ENCODE measurements at regions not wholly inside any gene's neighbourhood (a gene's known extent, or its start where the extent isn't known, plus 50 kb on each side); places are given as distances from the start of the nearest gene placed in this dataset.
"Not testable (repeated sequence)": the region's sequence is repeated elsewhere in the genome, so short reads cannot be mapped to it uniquely, and the experiment has no call there.

DNA sequence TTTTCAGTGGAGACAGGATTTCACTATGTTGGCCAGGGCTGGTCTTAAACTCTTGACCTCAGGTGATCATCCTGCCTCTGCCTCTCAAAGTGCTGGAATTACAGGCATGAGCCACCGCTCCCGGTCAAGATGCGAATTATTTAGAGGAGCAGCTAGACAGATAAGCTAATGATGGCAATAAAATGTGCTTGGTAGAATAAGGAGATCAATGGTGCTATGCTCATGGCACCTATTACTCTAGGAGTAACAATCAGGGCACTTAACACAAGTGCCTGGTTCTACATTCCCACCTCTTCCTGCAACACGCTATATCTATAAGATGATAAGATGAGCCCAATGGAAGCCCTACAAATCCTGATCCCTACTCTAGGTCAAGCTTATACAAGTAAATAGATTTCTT lies 61.4 kb upstream of the LOC128125822 start:
- ATAC-seq = no peak
- TF ChIP-seq ZC3H10 (CRISPR knock-in tag; IDR thresholded peaks at IDR 0.05) (no peak), TCF4 (CRISPR knock-in tag; IDR thresholded peaks at IDR 0.05; ENCODE audit: borderline replicate concordance) (no peak), RARB (CRISPR knock-in tag; IDR thresholded peaks at IDR 0.05) (no peak), ISL1 (CRISPR knock-in tag; IDR thresholded peaks at IDR 0.05) (no peak), ZFP30 (CRISPR knock-in tag; IDR thresholded peaks at IDR 0.05) (no peak), PPARA (CRISPR knock-in tag; IDR thresholded peaks at IDR 0.05; ENCODE audit: borderline replicate concordance) (no peak), ZNF565 (CRISPR knock-in tag; conservative IDR thresholded peaks at IDR 0.05; ENCODE audit: low read depth) (no peak), ZNF70 (CRISPR knock-in tag; IDR thresholded peaks at IDR 0.05) (no peak), ZFP3 (CRISPR knock-in tag; IDR thresholded peaks at IDR 0.05) (no peak), CREB5 (CRISPR knock-in tag; IDR thresholded peaks at IDR 0.05; ENCODE audit: low read depth) (no peak), ESRRG (CRISPR knock-in tag; IDR thresholded peaks at IDR 0.05) (no peak), SNAI2 (CRISPR knock-in tag; IDR thresholded peaks at IDR 0.05) (no peak), ZNF8 (CRISPR knock-in tag; IDR thresholded peaks at IDR 0.05) (no peak), CSRNP3 (CRISPR knock-in tag; IDR thresholded peaks at IDR 0.05) (no peak), ARNTL (CRISPR knock-in tag; IDR thresholded peaks at IDR 0.05; ENCODE audit: borderline replicate concordance, low read depth) (no peak), TOX (CRISPR knock-in tag; IDR thresholded peaks at IDR 0.05; ENCODE audit: borderline replicate concordance) (no peak)
- TF ChIP-seq, protein P1, sequence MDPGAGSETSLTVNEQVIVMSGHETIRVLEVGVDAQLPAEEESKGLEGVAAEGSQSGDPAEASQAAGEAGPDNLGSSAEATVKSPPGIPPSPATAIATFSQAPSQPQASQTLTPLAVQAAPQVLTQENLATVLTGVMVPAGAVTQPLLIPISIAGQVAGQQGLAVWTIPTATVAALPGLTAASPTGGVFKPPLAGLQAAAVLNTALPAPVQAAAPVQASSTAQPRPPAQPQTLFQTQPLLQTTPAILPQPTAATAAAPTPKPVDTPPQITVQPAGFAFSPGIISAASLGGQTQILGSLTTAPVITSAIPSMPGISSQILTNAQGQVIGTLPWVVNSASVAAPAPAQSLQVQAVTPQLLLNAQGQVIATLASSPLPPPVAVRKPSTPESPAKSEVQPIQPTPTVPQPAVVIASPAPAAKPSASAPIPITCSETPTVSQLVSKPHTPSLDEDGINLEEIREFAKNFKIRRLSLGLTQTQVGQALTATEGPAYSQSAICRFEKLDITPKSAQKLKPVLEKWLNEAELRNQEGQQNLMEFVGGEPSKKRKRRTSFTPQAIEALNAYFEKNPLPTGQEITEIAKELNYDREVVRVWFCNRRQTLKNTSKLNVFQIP (CRISPR knock-in tag; IDR thresholded peaks at IDR 0.05; ENCODE audit: borderline replicate concordance, low read depth) = no peak
- TF ChIP-seq, protein P2, sequence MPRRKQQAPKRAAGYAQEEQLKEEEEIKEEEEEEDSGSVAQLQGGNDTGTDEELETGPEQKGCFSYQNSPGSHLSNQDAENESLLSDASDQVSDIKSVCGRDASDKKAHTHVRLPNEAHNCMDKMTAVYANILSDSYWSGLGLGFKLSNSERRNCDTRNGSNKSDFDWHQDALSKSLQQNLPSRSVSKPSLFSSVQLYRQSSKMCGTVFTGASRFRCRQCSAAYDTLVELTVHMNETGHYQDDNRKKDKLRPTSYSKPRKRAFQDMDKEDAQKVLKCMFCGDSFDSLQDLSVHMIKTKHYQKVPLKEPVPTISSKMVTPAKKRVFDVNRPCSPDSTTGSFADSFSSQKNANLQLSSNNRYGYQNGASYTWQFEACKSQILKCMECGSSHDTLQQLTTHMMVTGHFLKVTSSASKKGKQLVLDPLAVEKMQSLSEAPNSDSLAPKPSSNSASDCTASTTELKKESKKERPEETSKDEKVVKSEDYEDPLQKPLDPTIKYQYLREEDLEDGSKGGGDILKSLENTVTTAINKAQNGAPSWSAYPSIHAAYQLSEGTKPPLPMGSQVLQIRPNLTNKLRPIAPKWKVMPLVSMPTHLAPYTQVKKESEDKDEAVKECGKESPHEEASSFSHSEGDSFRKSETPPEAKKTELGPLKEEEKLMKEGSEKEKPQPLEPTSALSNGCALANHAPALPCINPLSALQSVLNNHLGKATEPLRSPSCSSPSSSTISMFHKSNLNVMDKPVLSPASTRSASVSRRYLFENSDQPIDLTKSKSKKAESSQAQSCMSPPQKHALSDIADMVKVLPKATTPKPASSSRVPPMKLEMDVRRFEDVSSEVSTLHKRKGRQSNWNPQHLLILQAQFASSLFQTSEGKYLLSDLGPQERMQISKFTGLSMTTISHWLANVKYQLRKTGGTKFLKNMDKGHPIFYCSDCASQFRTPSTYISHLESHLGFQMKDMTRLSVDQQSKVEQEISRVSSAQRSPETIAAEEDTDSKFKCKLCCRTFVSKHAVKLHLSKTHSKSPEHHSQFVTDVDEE (CRISPR knock-in tag; IDR thresholded peaks at IDR 0.05) = no peak
- TF ChIP-seq, protein P3, sequence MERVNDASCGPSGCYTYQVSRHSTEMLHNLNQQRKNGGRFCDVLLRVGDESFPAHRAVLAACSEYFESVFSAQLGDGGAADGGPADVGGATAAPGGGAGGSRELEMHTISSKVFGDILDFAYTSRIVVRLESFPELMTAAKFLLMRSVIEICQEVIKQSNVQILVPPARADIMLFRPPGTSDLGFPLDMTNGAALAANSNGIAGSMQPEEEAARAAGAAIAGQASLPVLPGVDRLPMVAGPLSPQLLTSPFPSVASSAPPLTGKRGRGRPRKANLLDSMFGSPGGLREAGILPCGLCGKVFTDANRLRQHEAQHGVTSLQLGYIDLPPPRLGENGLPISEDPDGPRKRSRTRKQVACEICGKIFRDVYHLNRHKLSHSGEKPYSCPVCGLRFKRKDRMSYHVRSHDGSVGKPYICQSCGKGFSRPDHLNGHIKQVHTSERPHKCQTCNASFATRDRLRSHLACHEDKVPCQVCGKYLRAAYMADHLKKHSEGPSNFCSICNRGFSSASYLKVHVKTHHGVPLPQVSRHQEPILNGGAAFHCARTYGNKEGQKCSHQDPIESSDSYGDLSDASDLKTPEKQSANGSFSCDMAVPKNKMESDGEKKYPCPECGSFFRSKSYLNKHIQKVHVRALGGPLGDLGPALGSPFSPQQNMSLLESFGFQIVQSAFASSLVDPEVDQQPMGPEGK (CRISPR knock-in tag; IDR thresholded peaks at IDR 0.05; ENCODE audit: borderline replicate concordance) = no peak

DNA sequence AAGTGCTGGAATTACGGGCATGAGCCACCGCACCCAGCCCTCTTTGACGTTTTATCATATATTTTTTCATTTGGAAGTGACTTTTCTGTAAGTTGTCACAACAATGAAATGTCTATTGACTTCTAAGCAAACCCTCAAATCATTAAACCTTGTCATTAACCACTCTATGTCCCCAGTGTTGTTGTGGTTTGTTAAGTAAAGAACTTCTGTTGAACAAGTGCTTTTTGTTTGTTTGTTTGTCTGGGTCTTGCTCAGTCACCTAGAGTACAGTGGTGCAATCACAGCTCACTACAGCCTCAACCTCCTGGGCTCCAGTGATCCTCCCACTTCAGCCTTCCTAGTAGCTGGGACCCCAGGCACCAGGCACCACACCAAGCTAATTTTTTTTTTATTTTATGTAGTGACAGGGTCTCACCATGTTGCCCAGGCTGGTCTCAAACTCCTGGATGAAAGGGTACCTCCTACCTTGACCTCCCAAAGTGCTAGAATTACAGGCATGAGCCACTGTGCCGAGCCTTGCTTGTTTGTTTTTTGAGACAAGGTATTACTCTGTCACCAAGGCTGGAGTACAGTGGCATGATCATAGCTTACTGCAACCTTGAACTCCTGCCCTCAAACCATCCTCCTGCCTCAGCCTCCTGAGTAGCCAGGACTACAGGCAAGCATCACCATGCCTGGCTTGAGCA lies 57.6 kb upstream of the LOC128125822 start:
- no peak for ATAC-seq
- TF ChIP-seq ZNF565 (CRISPR knock-in tag; conservative IDR thresholded peaks at IDR 0.05; ENCODE audit: low read depth) (no peak), ZNF70 (CRISPR knock-in tag; IDR thresholded peaks at IDR 0.05) (no peak)

DNA sequence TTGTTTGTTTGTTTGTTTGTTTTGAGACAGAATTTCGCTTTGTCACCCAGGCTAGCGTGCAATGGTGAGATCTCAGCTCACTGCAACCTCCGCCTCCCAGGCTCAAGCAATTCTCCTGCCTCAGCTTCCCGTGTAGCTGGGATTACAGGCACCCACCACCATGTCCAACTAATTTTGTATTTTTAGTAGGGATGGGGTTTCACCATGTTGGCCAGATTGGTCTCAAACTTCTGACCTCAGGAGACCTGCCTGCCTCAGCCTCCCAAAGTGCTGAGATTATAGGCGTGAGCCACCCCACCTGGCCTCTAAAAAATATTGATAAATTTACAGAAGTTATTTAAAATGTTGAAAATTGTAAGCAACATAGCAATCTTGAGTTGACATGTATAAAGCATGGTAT lies 57.1 kb upstream of the LOC128125822 start:
- not testable (repeated sequence) for ATAC-seq
